OCI-LY7 (cell line): ENCODE measurements at regions not wholly inside any gene's neighbourhood (a gene's known extent, or its start where the extent isn't known, plus 50 kb on each side); places are given as distances from the start of the nearest gene placed in this dataset.

ENCODE experiments used
- EZH2phosphoT487 ChIP-seq: fragments of 200-600 bp; sonication (generic); IDR thresholded peaks from 2 replicates; pipeline ENCODE4 v1.6.1; 2018; ENCODE audit warnings: low read depth, borderline replicate concordance, mild to moderate bottlenecking, mixed run types, antibody characterized with exemption, low read length, moderate library complexity, mixed read lengths
- TF ChIP-seq, protein P1 (sequence below): fragments of 200-600 bp; sonication (generic); conservative IDR thresholded peaks from 2 replicates; pipeline ENCODE4 v1.5.1; 2014; ENCODE audit warnings: mild to moderate bottlenecking, antibody characterized with exemption, low read length, moderate library complexity, mixed read lengths

DNA sequence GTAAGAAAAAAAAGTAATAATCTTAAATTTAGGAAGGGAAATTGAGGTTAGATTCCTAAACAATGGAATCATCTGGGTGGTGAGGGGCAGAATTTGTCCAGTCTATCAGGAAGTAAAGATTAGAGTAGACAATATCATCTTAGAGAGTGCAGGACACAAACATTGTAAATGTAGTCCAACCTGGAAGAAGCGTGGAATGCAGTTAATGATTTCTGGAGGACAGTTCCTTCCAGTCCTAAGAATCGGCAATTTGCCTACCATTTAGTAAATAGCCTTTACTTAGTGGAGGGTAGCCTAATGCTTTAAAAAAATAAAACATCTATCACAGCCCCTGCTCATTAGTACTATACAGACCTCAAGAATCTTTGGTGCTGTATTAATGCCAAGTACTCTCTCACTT, 147.5 kb upstream of the TTC29 start:
- TF ChIP-seq, protein P1, sequence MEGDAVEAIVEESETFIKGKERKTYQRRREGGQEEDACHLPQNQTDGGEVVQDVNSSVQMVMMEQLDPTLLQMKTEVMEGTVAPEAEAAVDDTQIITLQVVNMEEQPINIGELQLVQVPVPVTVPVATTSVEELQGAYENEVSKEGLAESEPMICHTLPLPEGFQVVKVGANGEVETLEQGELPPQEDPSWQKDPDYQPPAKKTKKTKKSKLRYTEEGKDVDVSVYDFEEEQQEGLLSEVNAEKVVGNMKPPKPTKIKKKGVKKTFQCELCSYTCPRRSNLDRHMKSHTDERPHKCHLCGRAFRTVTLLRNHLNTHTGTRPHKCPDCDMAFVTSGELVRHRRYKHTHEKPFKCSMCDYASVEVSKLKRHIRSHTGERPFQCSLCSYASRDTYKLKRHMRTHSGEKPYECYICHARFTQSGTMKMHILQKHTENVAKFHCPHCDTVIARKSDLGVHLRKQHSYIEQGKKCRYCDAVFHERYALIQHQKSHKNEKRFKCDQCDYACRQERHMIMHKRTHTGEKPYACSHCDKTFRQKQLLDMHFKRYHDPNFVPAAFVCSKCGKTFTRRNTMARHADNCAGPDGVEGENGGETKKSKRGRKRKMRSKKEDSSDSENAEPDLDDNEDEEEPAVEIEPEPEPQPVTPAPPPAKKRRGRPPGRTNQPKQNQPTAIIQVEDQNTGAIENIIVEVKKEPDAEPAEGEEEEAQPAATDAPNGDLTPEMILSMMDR = no peak
- TF ChIP-seq EZH2phosphoT487 = no peak
